ENCODE measurements at regions not wholly inside any gene's neighbourhood (a gene's known extent, or its start where the extent isn't known, plus 50 kb on each side); places are given as distances from the start of the nearest gene placed in this dataset.

- TF ChIP-seq CTCF (IDR thresholded peaks at IDR 0.05; ENCODE audit: low read length) (no peak), EZH2 (optimal IDR thresholded peaks at IDR 0.05; ENCODE audit: low read depth, low read length) (no peak)
These were observed 717.3 kb upstream of the ACTRT1 start for GRCh38 chrX:128769495-128769894.
